HepG2 (cell line): ENCODE measurements at regions not wholly inside any gene's neighbourhood (a gene's known extent, or its start where the extent isn't known, plus 50 kb on each side); places are given as distances from the start of the nearest gene placed in this dataset.

ENCODE experiments used
- AGO1 ChIP-seq: fragments of 200-400 bp; formaldehyde crosslinking; IDR thresholded peaks from 2 replicates; pipeline ENCODE4 v1.6.1; 2017; ENCODE audit warnings: mild to moderate bottlenecking, low read depth, low read length, moderate library complexity; ENCODE audit not compliant: poor library complexity, severe bottlenecking
- CBX2 ChIP-seq, 2 experiments: fragments of 200-600 bp in 1 of 2; sonication (generic); formaldehyde crosslinking in 1 of 2; IDR thresholded peaks; 2 replicates each; pipeline versions ENCODE4 v1.7.0 to v1.8.1; 2018 to 2022; ENCODE audit warnings: low read depth in 2 of 2, low read length in 1 of 2, mild to moderate bottlenecking in 1 of 2, missing genetic modification reagents in 1 of 2
- HIVEP1 ChIP-seq: sonication (generic); formaldehyde crosslinking; IDR thresholded peaks from 2 replicates; pipeline ENCODE4 v1.4.0; 2020; ENCODE audit warnings: mild to moderate bottlenecking, missing genetic modification reagents
- MTA3 ChIP-seq: sonication (generic); formaldehyde crosslinking; IDR thresholded peaks from 2 replicates; pipeline ENCODE4 v1.4.0; 2020; ENCODE audit warnings: missing genetic modification reagents
- NFKB2 ChIP-seq: sonication (generic); formaldehyde crosslinking; IDR thresholded peaks from 2 replicates; pipeline ENCODE4 v1.4.0; 2020; ENCODE audit warnings: missing genetic modification reagents, borderline replicate concordance
- TCF7 ChIP-seq: sonication (generic); IDR thresholded peaks from 2 replicates; pipeline ENCODE4 v1.6.1; 2016; ENCODE audit warnings: antibody characterized with exemption, low read depth
- TEAD3 ChIP-seq: optimal IDR thresholded peaks from 2 replicates; pipeline ENCODE3; 2016; ENCODE audit warnings: borderline replicate concordance
- ZNF253 ChIP-seq: sonication (generic); formaldehyde crosslinking; IDR thresholded peaks from 2 replicates; pipeline ENCODE4 v1.8.0; 2022; ENCODE audit warnings: mild to moderate bottlenecking, missing genetic modification reagents, borderline replicate concordance
- ZNF44 ChIP-seq: sonication (generic); formaldehyde crosslinking; IDR thresholded peaks from 2 replicates; pipeline ENCODE4 v1.5.1; 2020; ENCODE audit warnings: mild to moderate bottlenecking, missing genetic modification reagents
- TF ChIP-seq, protein P1 (sequence below): IDR thresholded peaks from 2 replicates; pipeline ENCODE4 v1.4.0; 2020; ENCODE audit warnings: mild to moderate bottlenecking, missing genetic modification reagents
- TF ChIP-seq, protein P2 (sequence below): fragments of 450-650 bp; IDR thresholded peaks from 2 replicates; pipeline ENCODE4 v1.6.1; 2017; ENCODE audit warnings: mild to moderate bottlenecking
- TF ChIP-seq, protein P3 (sequence below): sonication (generic); formaldehyde crosslinking; IDR thresholded peaks from 2 replicates; pipeline ENCODE4 v1.8.1; 2023; ENCODE audit warnings: missing genetic modification reagents, inconsistent platforms, borderline replicate concordance

DNA sequence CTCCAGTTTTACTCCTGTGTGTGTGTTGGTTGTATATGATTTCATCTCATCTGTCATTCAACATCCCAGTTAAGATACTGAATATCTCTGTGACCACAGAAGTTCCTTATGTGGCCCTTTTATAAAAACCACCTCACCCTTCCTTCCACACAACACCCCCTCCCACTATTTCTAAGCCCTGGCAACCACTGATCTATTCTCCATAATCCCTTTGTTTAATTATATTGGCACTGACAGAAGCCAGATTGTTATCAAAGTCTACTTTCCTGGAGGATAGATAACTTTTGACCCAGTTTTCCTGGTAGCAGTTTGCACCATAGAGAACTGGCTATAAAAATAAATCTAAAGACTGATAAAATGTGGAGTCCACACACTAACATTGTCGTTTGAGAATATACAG, 902.8 kb downstream of the SLC16A7 start (continued):
- TF ChIP-seq, protein P1, sequence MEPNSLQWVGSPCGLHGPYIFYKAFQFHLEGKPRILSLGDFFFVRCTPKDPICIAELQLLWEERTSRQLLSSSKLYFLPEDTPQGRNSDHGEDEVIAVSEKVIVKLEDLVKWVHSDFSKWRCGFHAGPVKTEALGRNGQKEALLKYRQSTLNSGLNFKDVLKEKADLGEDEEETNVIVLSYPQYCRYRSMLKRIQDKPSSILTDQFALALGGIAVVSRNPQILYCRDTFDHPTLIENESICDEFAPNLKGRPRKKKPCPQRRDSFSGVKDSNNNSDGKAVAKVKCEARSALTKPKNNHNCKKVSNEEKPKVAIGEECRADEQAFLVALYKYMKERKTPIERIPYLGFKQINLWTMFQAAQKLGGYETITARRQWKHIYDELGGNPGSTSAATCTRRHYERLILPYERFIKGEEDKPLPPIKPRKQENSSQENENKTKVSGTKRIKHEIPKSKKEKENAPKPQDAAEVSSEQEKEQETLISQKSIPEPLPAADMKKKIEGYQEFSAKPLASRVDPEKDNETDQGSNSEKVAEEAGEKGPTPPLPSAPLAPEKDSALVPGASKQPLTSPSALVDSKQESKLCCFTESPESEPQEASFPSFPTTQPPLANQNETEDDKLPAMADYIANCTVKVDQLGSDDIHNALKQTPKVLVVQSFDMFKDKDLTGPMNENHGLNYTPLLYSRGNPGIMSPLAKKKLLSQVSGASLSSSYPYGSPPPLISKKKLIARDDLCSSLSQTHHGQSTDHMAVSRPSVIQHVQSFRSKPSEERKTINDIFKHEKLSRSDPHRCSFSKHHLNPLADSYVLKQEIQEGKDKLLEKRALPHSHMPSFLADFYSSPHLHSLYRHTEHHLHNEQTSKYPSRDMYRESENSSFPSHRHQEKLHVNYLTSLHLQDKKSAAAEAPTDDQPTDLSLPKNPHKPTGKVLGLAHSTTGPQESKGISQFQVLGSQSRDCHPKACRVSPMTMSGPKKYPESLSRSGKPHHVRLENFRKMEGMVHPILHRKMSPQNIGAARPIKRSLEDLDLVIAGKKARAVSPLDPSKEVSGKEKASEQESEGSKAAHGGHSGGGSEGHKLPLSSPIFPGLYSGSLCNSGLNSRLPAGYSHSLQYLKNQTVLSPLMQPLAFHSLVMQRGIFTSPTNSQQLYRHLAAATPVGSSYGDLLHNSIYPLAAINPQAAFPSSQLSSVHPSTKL (CRISPR knock-in tag): no peak
- TF ChIP-seq ZNF44 (CRISPR knock-in tag): no peak
- TF ChIP-seq AGO1: no peak
- no peak for TF ChIP-seq TEAD3 (CRISPR knock-in tag)
- no peak for TF ChIP-seq HIVEP1
- TF ChIP-seq, protein P2, sequence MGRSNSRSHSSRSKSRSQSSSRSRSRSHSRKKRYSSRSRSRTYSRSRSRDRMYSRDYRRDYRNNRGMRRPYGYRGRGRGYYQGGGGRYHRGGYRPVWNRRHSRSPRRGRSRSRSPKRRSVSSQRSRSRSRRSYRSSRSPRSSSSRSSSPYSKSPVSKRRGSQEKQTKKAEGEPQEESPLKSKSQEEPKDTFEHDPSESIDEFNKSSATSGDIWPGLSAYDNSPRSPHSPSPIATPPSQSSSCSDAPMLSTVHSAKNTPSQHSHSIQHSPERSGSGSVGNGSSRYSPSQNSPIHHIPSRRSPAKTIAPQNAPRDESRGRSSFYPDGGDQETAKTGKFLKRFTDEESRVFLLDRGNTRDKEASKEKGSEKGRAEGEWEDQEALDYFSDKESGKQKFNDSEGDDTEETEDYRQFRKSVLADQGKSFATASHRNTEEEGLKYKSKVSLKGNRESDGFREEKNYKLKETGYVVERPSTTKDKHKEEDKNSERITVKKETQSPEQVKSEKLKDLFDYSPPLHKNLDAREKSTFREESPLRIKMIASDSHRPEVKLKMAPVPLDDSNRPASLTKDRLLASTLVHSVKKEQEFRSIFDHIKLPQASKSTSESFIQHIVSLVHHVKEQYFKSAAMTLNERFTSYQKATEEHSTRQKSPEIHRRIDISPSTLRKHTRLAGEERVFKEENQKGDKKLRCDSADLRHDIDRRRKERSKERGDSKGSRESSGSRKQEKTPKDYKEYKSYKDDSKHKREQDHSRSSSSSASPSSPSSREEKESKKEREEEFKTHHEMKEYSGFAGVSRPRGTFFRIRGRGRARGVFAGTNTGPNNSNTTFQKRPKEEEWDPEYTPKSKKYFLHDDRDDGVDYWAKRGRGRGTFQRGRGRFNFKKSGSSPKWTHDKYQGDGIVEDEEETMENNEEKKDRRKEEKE: no peak
- TF ChIP-seq CBX2 (IDR thresholded peaks at IDR 0.05; ENCODE audit: low read depth, low read length): no peak
- no peak for TF ChIP-seq CBX2 (CRISPR knock-in tag; IDR thresholded peaks at IDR 0.05; ENCODE audit: low read depth)
- TF ChIP-seq ZNF253 (CRISPR knock-in tag): no peak
- no peak for TF ChIP-seq MTA3
- TF ChIP-seq, protein P3, sequence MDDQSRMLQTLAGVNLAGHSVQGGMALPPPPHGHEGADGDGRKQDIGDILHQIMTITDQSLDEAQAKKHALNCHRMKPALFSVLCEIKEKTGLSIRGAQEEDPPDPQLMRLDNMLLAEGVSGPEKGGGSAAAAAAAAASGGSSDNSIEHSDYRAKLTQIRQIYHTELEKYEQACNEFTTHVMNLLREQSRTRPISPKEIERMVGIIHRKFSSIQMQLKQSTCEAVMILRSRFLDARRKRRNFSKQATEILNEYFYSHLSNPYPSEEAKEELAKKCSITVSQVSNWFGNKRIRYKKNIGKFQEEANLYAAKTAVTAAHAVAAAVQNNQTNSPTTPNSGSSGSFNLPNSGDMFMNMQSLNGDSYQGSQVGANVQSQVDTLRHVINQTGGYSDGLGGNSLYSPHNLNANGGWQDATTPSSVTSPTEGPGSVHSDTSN: no peak
- TF ChIP-seq NFKB2 (CRISPR knock-in tag): no peak
- no peak for TF ChIP-seq TCF7
